A172 (cell line): ENCODE measurements at regions not wholly inside any gene's neighbourhood (a gene's known extent, or its start where the extent isn't known, plus 50 kb on each side); places are given as distances from the start of the nearest gene placed in this dataset.
"Not testable (repeated sequence)": the region's sequence is repeated elsewhere in the genome, so short reads cannot be mapped to it uniquely, and the experiment has no call there.

Experiments
- DNase-seq: peaks from one replicate; pipeline ENCODE4 v3.0.0-alpha.2; 2015; ENCODE audit warnings: low spot score

DNA sequence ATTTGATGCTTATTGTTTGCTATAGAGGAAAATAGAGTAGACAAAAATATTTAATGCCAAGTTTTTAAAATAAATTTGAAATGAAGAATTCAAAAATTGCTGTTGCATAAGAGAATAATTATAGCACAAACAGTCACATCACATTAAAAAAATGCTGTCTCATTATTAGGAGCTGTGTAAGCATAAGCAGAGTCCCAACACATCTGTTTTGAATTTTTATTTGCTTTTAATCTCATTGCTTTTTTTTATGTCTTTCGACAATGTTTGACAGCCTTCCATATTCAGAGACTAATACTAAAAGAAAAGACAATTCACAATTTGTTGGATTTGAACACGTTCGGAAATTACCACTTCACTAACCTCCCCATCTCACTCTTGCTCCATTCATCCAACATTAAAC, 143.5 kb downstream of the TFPI2 start:
- no peak for DNase-seq

- DNase-seq = no peak
These were observed 151.1 kb downstream of the TFPI2 start for GRCh38 chr7:93739424-93739823.

DNA sequence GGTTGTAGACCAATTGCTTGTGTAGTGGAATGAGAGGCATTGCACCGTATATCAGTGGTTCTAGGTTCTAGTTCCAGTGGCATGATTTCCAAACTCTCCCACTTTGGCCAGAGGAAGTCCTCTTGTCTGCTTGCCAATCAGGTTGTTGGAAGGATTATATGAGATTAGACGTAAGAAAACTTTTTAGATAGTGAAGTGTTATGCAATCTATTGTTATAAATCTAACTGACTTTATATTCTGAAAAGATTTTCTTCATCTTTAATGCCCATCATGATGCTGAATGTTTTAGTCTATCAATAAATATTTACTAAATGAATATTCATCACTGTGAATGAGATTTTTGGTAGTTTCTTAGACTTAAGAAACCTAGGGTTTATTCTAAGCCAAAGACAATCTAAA, 152.6 kb downstream of the TFPI2 start:
- no peak for DNase-seq

- DNase-seq = no peak
These were observed 153.7 kb downstream of the TFPI2 start for GRCh38 chr7:93736668-93737369.

DNA sequence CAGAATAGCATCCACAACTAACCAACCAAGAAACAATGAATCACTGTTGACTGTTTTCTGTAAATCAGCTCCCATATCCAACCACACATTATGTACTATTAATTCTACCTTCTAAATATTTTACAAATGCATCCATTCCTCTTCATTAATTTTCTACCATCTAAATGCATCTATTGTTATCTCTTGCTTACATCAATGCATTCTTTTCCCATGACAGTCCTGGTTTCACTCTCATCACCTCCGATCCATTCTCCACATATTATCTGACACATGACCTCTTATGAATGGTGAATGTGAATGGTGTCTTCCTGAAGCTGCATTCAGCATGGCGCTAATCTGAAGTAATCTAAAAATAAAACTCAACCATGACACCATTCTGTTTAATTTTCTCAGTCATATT, 153.8 kb upstream of the CALCR start:
- peak; percentile 38 for DNase-seq

DNA sequence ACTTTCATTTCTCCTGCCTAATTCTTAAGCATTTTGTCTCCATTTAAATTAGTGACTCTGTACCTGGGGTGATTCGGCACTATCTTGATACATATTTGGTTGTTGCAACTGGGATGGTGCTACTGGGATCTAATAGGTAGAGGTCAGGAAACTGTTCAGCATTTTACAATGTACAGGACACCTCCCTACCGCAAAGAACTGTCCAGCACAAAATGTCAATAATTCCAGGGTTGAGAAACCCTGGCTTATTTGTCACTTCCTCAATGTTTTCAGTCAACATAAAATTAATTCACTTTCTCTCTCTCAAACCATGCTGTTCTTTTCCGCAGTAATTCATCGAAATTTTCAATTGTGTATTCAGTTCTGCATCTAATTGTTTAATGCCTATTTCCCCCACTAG, 151.4 kb upstream of the CALCR start:
- DNase-seq = no peak

- DNase-seq = no peak
These were observed 149.1 kb upstream of the CALCR start for GRCh38 chr7:93723424-93724124.

DNA sequence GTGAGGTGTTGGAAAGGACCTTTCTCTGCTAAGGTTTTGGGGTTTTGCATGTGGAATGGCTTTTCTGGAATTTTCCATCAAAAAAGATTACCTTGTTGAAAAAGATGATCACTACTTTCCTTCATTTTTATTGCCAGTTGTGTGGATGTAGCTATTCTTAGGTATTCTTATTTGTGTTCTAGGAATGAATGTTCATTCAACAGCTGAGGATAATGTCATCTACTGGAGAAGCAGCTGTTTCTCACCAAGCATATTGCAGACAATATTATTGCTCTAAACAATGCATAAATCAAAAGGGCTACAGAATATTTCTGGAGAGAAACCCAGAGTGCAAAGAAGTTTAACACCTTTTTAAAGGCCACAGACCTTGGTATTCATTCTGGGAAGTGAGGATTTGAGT, 145.6 kb upstream of the CALCR start:
- peak; percentile 2 for DNase-seq

DNA sequence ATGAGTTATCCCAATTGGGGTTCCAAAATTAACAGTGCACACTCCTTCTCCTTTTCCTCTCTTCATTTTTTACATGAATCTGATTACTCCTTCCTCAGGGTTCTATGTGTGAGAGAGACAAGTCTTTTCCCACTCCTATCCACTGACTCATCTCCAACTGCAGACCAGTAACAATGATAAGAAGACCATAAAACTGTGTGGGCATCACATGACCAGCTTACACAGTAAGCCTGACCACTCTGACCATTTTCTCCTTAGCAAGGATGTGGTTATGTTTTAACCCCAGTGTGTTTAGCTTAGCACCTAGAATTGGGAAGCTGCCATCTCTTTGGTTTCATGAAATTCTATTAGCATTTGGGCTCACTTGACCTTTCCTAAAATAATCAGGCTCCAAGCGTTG, 145.0 kb upstream of the CALCR start:
- DNase-seq = peak; percentile 96

GRCh38 chr7:93717217-93717900, 142.8 kb upstream of the CALCR start:
- peak; percentile 44 for DNase-seq

DNA sequence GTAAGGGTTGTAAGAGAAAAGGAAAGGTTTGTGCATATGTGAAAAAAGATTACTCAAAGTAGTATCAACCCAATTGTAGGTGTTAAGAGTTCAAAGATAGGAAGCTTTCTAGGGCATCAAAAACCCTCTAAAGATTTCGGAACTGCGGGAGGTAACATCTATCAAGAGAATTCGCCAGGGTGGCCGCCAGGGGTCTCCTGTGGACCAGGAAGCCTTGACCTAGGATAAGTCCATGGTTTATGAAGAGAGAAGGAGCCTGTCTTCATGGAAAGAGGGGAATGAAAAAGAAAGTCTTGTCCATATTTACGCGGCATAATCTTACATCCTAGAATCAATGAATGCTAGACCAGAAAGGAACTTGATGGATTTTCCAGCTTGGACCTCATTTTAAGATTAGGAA, 140.7 kb upstream of the CALCR start:
- peak; percentile 24 for DNase-seq

DNA sequence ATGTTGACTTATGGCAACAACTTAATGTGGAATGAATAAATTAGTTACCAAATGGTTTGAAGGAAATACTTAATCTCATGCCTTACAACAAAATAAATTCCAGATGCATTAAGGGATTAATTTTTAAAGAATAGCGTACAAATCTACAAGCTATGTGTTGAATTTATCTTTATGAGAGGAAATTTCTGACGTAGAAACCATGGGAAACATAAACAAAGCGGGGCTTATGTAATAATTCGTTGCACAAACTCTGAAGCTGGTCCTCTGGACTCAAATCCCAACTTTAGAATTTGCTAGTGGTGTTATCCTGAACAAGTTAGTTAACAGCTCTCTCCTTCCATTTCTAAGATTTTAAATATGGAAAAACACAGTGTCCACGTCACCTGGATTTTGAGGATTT, 137.4 kb upstream of the CALCR start:
- DNase-seq = no peak

DNA sequence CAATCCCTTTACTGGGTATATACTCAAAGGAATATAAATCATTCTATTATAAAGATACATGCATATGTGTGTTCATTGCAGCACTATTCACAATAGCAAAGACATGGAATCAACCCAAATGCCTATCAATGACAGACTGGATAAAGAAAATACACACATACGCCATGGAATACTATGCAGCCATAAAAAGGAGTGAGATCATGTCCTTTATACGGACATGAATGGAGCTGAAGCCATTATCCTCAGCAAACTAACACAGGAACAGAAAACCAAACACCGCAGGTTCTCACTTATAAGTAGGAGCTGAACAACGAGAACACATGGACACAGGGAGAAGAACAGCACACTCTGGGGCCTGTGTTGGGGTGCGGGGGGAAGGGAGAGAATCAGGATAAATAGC, 133.7 kb upstream of the CALCR start:
- DNase-seq = not testable (repeated sequence)

GRCh38 chr7:93707249-93707648, 132.7 kb upstream of the CALCR start:
- no peak for DNase-seq

- DNase-seq = not testable (repeated sequence)
These were observed 131.6 kb upstream of the CALCR start for GRCh38 chr7:93706162-93706561.

DNA sequence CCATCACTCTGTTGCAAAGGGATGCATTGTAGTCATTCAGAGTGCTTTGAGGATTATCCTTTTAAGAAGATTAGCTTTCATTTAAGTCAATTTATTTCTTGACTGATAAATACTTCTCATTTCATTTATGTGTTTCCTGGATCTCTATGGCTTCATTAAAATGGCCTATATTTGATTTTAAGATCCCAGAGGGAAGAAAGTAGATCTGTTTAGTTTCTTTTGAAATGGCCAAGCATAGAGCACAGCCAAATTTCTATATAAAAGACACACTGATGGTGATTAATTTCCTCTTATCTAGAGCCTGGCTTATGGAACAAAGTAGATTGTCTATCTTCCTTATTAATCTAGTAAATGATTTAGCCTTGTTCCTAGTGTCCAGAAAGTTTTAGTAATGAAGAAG, 129.7 kb upstream of the CALCR start:
- no peak for DNase-seq

DNA sequence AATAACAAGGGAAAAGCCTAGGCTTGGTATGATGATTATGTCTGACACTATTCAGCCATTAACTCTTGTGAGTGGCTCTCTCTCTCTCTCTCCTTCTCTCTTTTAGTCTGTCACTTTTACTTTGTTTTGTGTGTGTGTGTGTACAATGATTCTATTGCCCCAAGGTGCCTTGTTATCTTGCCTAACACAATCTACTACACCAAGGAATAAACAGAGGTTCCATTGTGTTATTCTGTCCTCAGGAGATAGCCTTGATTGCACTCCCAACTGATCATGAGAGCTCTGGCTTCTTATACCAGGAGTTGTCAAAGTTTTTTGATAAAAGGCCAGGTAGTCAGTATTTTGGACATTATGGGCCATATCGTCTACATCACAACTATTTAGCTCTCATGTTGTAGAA, 123.4 kb upstream of the CALCR start:
- no peak for DNase-seq

DNA sequence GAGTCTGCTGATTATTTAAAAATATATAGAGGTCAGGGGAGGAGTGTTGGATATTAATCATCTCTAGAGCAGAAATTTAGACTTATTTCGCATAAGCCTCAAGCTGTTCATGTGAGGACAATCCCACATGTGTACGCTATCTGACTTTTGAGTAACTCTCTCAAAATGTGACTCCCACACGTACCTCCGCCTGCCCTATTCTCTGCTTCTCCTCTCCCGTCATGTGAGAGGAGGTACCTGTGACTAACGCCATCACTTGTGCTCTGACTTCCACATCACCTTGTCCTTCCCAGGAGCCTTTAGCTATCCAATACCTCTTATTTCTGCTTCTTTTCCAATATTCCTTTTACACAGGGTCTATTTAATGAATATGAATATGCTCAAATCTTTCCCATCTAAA, 119.3 kb upstream of the CALCR start:
- DNase-seq = no peak

DNA sequence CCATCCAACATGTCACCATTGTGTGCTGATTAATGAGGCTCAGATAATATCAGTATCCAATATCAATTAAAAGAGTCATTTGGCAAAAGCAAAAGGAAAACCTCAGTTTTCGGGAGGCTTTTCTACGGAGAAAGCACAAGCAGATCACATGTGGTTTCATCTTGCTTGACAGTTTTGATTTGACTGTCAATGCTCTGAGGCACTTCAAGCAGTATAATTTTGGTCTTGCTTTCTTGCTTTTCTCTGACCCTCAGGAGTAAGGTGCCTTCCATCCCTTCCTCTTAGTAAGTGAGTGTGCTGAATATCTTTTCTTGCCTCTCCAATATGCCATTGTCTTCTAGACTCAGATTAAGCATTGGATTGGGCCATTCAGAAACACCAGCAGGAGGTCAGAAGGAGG, 115.5 kb upstream of the CALCR start:
- no peak for DNase-seq

DNA sequence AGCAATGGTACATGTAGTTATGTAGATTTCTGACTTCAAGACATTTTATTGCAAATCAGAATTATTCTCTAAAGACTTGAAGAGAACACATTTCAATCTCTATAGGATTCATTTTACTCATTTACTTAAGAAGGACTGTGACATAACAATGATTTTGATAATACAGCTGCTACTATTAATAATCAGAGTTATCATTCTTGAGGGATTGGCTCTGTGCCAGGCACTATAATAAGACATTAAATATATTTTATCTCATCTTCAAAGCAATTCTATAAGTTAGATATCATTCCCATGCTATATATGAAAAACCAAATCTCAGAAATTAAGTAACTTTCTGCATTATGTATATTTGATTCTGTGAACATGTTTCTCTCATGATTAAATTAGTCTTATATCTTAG, 103.7 kb upstream of the CALCR start:
- DNase-seq = no peak

DNA sequence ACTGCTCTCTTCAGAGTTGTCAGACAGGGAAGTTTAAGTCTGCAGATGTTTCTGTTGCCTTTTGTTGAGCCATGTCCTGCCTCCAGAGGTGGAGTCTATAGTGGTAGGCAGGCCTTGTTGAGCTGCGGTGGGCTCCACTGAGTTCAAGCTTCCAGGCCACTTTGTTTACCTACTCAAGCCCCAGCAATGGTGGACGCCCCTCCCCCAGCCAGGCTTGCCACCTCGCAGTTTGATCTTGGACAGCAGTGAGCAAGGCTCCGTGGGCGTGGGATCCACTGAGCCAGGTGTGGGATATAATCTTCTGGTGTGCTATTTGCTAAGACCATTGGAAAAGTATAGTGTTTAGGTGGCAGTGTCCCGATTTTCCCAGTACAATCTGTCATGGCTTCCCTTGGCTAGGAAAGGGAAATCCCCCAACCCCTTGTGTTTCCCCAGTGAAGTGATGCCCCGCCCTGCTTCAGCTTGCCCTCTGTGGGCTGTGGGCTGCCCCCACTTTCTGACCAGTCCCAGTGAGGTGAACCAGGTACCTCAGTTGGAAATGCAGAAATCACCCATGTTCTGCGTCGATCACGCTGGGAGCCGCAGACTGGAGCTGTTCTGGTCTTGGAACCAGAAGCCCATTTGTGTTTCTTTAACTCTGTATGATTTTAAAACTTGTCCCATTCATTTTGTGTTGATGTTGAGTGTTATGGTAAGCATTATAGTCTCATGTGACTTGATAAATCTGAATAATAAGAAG, 89.2 kb upstream of the CALCR start:
- no peak for DNase-seq

GRCh38 chr7:93658163-93658562, 83.6 kb upstream of the CALCR start:
- not testable (repeated sequence) for DNase-seq
